Skeletal muscle tissue (tissue), 3 donors: ENCODE measurements at regions not wholly inside any gene's neighbourhood (a gene's known extent, or its start where the extent isn't known, plus 50 kb on each side); places are given as distances from the start of the nearest gene placed in this dataset.

Experiments
- H3K27ac ChIP-seq: one replicate; pipeline ENCODE4 v1.7.0; 2013; ENCODE audit warnings: mild to moderate bottlenecking, low read depth, low read length, inconsistent platforms
- H3K27me3 ChIP-seq, 3 donors: one replicate each; pipeline ENCODE4 v1.7.0; 2013; ENCODE audit warnings: low read length in 3 of 3; ENCODE audit not compliant: control insufficient read depth in 3 of 3, insufficient read depth in 3 of 3
- H3K36me3 ChIP-seq, 3 donors: one replicate each; pipeline ENCODE4 v1.7.0; 2013; ENCODE audit warnings: low read length in 3 of 3; ENCODE audit not compliant: control insufficient read depth in 3 of 3, insufficient read depth in 3 of 3
- H3K4me1 ChIP-seq, 3 donors: one replicate each; pipeline ENCODE4 v1.7.0; 2013; ENCODE audit warnings: low read length in 3 of 3, mild to moderate bottlenecking in 3 of 3; ENCODE audit not compliant: control insufficient read depth in 3 of 3, insufficient read depth in 3 of 3
- H3K4me3 ChIP-seq, 3 donors: one replicate each; pipeline ENCODE4 v1.7.0; 2013; ENCODE audit warnings: low read length in 3 of 3
- H3K9ac ChIP-seq, 3 donors: one replicate each; pipeline ENCODE4 v1.7.0; 2013; ENCODE audit warnings: low read length in 3 of 3, mild to moderate bottlenecking in 3 of 3, moderate library complexity in 2 of 3, low read depth in 1 of 3
- H3K9me3 ChIP-seq, 3 donors: one replicate each; pipeline ENCODE4 v1.7.0; 2013; ENCODE audit warnings: low read length in 3 of 3; ENCODE audit not compliant: control insufficient read depth in 3 of 3
- donor health status: Osteomylitis.

DNA sequence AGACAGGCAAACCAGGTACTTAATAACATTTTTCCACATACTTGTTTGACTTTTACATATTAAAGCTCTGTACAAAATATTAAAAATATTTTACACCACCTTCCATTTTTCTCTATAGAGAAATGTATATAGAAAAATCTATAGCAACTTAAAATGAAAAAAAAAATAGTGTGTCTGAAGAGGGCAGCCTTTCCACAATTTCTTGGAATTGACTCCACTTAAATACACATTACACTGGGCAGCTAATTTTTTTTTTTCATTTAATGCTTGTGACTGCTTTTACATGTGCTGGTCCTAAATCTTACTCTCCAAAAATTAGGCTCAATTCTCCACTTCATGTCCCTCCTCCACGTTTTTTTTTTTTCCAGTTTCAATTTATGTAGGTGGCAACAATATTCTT, 427.0 kb upstream of the RBMS3 start:
- Histone ChIP-seq H3K27me3 (no peaks in the 10 kb centered on the region), H3K36me3 (no peaks in the 10 kb centered on the region), H3K9me3 (no peaks in the 10 kb centered on the region), H3K9ac (no peak overlapping the region), H3K4me3 (no peak overlapping the region), H3K4me1 (peaks cover 0 to 2% (median 0%) of the 10 kb centered on the region in 3 donors), H3K27ac (no peak overlapping the region)

DNA sequence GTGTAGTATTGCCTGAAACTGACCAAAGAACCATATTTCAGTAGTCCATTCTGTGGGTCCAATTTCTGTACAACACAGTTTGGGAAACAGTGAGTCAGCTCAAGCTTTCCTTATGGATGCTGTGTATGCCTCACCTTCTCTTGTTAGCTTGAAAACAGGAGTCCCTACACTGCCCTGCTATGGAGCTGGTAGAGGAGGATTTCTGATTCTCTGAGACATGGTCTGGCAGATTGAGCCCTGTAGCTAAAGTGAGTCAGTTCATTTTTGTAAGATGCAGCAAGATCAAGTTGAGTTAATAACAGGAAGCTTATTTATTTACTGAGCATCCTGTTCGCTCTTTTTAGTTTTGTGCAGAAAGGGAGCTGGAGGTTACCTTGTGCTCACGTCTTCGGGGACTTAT, 424.1 kb upstream of the RBMS3 start:
- Histone ChIP-seq H3K4me3 (no peak overlapping the region), H3K9me3 (no peaks in the 10 kb centered on the region), H3K27me3 (no peaks in the 10 kb centered on the region), H3K9ac (no peak overlapping the region), H3K27ac (no peak overlapping the region), H3K4me1 (peaks cover 3 to 11% (median 5%) of the 10 kb centered on the region in 3 donors), H3K36me3 (no peaks in the 10 kb centered on the region)

DNA sequence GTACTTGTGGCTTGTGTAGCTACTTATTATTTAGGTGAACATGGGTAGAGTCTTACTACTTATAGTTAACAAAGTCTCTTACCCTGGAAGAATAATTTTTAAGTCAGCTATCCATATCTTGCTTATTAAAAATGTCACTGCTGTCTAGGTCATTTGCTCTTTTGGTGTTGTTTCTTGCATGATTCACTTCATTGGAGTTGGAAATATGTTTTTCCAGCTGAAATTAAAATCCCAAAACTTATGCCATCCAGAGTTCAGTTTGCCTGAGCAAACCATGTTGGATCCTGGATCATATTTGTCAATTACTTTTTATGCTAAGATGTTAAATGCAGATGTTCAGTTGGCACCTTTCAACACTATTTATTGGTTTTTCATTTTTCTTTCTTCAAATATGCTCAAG, 421.0 kb upstream of the RBMS3 start:
- Histone ChIP-seq H3K4me3 (no peak overlapping the region), H3K27ac (no peak overlapping the region)

DNA sequence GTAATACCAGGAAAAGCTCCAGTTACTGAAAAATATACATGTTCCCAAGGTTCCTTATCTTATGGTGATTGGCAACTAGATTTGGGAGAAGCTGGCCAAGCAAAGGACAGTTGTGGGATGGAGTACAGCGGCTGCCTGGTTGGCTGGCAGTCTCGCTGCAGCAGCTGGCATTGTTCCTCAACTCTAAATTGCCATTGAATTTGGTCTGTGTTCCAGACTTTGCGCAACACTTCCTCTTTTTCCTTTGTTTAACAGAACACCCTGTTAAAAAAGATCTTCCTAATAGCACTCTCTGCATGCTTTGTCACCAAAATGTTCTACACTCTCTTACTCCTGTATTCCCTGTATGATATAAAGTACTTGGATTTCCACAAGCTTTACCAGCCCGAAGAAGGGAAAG, 420.6 kb upstream of the RBMS3 start:
- peak overlapping the region in 1 of 3 donors; percentile 41 for H3K9ac ChIP-seq
- H3K36me3 ChIP-seq, result no peaks in the 10 kb centered on the region
- no peak overlapping the region for H3K27ac ChIP-seq
- peaks cover 3 to 11% (median 5%) of the 10 kb centered on the region in 3 donors for H3K4me1 ChIP-seq
- no peaks in the 10 kb centered on the region for H3K27me3 ChIP-seq
- no peaks in the 10 kb centered on the region for H3K9me3 ChIP-seq
- peak overlapping the region in 1 of 3 donors; percentile 40 for H3K4me3 ChIP-seq

More for the DNA sequence above, 421.0 kb upstream of the RBMS3 start:
- Histone ChIP-seq H3K9me3 (no peaks in the 10 kb centered on the region), H3K27me3 (no peaks in the 10 kb centered on the region), H3K4me1 (peaks cover 3 to 11% (median 5%) of the 10 kb centered on the region in 3 donors), H3K9ac (no peak overlapping the region), H3K36me3 (no peaks in the 10 kb centered on the region)

DNA sequence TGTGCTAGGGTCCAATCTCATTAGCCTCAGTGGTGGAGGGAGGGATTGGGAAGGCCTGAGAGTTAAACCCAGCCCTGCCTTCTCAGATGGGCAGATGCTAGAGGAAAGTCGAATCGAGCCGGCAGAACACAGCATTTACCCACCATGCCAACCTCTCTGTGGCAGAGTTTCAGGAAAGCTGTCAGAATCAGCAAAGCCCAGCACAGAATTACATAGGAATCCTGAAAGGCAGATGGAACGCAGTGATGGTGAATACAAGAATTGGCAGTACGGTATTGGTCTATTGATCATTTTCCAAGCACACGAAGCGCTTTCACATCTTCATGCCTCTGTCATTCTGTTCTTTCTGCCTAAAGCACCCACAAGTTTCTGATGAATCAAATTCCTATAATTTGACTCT, 417.7 kb upstream of the RBMS3 start:
- H3K9me3 ChIP-seq, result no peaks in the 10 kb centered on the region
- peak overlapping the region; percentile 4 to 42 (median 6) for H3K4me3 ChIP-seq
- H3K27me3 ChIP-seq, result no peaks in the 10 kb centered on the region
- H3K9ac ChIP-seq, result peak overlapping the region in 2 of 3 donors; percentile 37 to 48
- no peak overlapping the region for H3K27ac ChIP-seq
- peaks cover 3 to 11% (median 5%) of the 10 kb centered on the region in 3 donors for H3K4me1 ChIP-seq
- no peaks in the 10 kb centered on the region for H3K36me3 ChIP-seq

DNA sequence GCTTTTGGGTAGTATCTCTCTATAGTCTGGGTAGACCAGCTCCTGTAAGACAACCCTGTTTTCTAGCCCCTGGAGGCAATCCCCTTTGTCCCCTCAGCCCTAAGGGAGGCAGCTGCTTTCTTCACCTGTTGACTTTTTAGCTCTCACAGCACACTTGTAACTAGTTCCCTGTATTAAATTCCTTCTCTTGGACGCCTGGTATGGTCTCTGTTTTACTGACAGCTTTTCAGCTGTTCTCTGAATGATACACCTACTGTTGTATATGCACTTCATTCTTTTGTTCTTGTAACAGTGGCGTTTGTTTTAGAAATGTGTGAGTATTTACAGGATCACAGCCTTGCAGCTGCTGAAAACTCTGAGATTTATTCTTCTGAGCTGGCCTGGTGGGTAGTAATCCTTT, 413.0 kb upstream of the RBMS3 start:
- H3K27ac ChIP-seq, result no peak overlapping the region
- H3K9me3 ChIP-seq, result no peaks in the 10 kb centered on the region
- no peak overlapping the region for H3K9ac ChIP-seq
- no peaks in the 10 kb centered on the region for H3K4me1 ChIP-seq
- no peaks in the 10 kb centered on the region for H3K36me3 ChIP-seq
- no peaks in the 10 kb centered on the region for H3K27me3 ChIP-seq
- no peak overlapping the region for H3K4me3 ChIP-seq

DNA sequence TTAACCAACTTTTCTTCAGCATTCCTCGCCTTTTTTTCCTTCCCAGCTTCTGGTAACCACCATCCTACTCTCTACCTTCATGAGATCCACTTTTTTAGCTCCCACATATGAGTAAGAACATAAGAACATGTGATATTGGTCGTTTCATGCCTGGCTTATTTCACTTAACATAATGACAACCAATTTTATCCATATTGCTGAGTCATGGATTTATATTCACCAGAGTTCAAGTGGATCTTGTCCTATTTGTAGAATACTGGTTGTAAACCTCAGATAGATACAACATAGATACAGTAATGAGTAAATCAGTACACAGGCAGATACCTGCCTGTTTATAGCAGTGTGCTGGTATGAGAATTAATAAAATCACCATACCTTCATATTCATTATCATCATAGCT, 412.0 kb upstream of the RBMS3 start:
- Histone ChIP-seq H3K9ac (no peak overlapping the region), H3K4me1 (no peaks in the 10 kb centered on the region), H3K4me3 (no peak overlapping the region), H3K27ac (no peak overlapping the region), H3K36me3 (no peaks in the 10 kb centered on the region), H3K9me3 (no peaks in the 10 kb centered on the region), H3K27me3 (no peaks in the 10 kb centered on the region)

DNA sequence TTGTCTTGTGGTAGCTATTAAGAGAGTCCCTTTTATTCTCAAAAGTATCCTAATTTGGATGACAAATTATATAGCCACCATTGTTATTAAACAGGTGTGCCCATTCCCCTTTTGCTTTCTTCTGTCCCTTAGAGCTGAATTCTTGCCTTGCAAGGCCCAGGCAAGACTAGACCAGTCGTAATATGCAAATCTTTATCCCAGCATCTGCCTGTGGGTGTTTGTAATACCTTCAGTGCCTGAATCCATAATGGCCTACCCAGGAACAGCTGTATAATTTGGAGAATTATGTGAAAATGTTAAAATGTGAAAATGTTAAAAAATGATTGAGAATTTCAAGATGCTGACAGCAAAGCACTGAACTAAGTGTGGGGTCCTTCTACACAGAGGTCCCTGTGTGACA, 403.0 kb upstream of the RBMS3 start:
- Histone ChIP-seq H3K4me3 (no peak overlapping the region), H3K4me1 (peaks cover 4 to 12% (median 10%) of the 10 kb centered on the region in 3 donors), H3K27me3 (no peaks in the 10 kb centered on the region), H3K36me3 (no peaks in the 10 kb centered on the region), H3K9ac (no peak overlapping the region), H3K27ac (no peak overlapping the region), H3K9me3 (no peaks in the 10 kb centered on the region)

DNA sequence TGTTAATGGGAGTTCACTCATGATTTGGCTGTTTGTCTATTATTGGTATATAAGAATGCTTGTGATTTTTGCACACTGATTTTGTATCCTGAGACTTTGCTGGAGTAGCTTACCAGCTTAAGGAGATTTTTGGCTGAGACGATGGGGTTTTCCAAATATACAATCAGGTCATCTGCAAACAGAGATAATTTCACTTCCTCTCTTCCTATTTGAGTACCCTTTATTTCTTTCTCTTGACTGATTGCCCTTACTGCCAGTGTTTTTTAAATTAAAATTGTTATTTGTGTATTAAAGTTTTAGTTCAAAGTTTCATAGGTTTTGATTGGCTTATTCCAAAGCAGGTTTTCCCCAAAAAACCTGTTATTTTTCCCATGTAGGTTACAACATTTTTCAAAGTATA, 390.5 kb upstream of the RBMS3 start:
- Histone ChIP-seq H3K36me3 (no peaks in the 10 kb centered on the region), H3K27ac (no peak overlapping the region), H3K4me3 (no peak overlapping the region), H3K4me1 (no peaks in the 10 kb centered on the region), H3K27me3 (no peaks in the 10 kb centered on the region), H3K9me3 (no peaks in the 10 kb centered on the region), H3K9ac (no peak overlapping the region)

DNA sequence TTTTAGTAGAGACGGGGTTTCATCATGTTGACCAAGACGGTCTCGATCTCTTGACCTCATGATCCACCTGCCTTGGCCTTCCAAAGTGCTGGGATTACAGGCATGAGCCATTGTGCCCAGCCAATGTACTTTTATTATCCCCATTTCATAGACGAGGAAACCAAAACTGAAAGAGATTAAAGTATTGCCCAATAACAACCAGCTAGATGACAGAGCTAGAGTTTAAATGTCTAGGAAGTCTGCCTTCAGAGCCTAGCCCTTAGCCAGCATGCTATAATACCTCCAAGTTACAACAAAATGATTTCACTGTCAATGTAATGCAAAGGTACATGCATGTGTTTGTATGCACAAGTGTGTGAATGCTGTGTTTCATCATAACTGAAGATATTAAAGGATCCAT, 389.4 kb upstream of the RBMS3 start:
- no peaks in the 10 kb centered on the region for H3K27me3 ChIP-seq
- H3K36me3 ChIP-seq, result no peaks in the 10 kb centered on the region
- H3K27ac ChIP-seq, result no peak overlapping the region
- no peaks in the 10 kb centered on the region for H3K4me1 ChIP-seq
- no peak overlapping the region for H3K4me3 ChIP-seq
- H3K9me3 ChIP-seq, result no peaks in the 10 kb centered on the region
- no peak overlapping the region for H3K9ac ChIP-seq

DNA sequence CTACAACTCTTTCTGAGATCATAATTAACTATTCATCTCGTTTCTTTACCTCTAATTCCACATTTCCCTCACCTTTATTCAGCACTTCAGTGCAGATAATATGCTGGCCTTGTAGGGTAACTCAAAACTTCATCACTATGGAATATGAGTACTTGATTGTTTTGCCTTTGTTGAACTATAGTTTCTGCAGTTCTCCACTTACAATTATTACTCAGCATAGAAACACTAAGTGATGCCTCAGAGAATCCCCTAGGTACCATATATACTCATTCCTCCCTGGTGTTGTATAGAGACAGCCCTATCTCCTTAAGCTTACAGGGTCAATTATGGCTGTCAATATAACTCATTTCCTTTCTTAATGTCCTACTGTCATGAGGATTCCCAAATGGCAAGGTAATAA, 380.6 kb upstream of the RBMS3 start:
- Histone ChIP-seq H3K27ac (no peak overlapping the region), H3K4me3 (no peak overlapping the region), H3K36me3 (no peaks in the 10 kb centered on the region), H3K9ac (no peak overlapping the region), H3K4me1 (no peaks in the 10 kb centered on the region), H3K9me3 (no peaks in the 10 kb centered on the region), H3K27me3 (no peaks in the 10 kb centered on the region)
